DMS 273 (cell line): ENCODE measurements at regions not wholly inside any gene's neighbourhood (a gene's known extent, or its start where the extent isn't known, plus 50 kb on each side); places are given as distances from the start of the nearest gene placed in this dataset.

Source experiments
- DNase-seq: peaks from one replicate; lab custom pipeline; 2025; ENCODE audit not compliant: unreplicated experiment; lab: John Stamatoyannopoulos, UW

DNA sequence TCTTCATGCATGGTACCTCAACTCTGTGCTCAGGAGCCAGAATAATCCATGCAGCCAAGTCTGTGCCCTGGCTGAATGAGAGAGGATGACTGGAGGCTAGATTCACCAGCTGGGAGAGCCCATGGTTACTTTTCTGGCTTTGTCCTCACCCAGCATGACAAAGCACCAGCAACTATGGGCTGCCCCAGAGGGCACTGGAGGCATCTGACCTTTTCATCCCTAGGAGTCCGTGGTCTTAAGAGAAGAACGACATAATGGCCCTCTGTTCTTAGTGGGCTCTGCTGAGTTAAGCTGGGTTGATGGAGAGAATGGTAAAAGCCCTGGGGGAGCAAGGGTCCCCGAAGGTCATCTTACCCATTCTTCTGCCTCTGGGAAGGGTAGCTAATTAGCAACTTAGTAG lies 54.6 kb upstream of the TNP1 start:
- no peak for DNase-seq

DNA sequence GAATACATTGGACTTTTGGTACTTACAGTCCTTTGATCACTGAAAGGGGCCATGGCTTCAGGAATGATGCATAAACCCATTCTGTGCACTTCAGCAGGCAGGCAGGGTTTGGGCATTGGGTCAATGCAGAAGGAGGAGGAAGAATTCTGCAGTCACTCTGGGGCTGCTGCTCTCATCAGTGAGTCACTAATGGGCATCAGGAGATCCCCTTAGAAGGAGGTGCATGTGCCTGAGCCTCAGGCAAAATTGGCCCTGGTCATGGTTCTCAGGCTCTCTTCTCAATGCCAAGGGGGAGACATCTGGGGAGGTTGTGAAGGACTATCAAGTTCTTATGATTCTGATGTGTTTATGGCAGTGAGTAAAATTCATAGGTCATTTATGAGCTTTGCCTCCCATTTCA lies 52.0 kb upstream of the TNP1 start:
- DNase-seq, result peak; percentile 38

DNA sequence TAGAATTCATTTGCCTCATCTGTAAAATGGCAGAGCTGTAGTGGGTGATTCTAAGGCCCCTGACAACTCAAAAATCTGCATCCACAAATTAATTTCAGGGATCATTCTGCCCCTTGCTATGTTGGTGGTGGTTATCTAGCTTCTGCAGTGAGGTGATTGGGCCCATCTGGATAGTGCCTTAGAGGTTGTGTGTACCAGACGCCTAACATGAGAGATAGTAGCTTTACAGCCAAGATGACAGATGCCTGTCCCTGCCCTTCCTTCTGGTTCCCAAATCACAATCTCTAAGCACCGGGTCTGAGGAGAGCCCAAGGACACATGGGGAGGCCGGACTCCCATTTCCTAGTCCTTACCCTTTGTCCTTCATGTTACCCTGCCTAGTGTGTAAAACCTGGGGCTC lies 51.1 kb upstream of the TNP1 start:
- DNase-seq, result peak; percentile 87

DNA sequence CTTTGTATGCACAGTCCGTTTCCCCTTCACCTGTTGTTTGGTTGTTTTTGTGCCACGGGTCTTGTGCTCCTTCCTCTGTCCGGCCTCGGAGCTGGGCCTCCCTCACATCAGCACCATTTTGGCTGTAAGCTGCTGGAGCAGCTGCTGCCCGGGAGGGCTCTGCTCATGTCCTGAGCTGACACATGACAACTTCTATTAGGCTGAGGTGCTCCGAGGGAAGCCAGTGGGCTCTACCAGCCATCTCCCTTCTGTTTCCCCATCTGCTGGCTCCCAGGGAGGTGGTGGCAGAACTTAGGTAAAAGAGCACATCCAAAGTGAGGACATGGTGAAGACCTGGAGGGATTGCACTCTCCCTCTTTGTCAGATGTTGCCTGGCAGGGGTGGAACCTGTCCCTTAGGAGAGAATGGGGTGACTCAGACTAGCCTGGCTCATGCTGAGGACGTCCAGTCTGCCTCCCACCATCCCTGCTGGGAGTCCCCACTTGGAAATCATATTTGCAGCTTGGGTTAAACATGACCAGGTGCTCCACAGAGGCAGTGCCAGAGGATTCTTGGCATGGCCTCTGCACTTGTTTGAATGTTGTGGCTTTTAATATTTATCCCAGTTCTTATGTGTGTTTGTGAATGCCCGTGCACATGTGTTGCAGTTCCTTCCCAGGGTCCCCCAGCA lies 49.8 kb upstream of the TNP1 start:
- peak; percentile 95 for DNase-seq
